22Rv1 (cell line): ENCODE measurements at regions not wholly inside any gene's neighbourhood (a gene's known extent, or its start where the extent isn't known, plus 50 kb on each side); places are given as distances from the start of the nearest gene placed in this dataset.

Source experiments
- CTCF ChIP-seq: fragments of 450-650 bp; IDR thresholded peaks from 2 replicates; pipeline ENCODE4 v1.5.1; 2017; ENCODE audit warnings: mild to moderate bottlenecking
- ZFX ChIP-seq: fragments of 450-650 bp; IDR thresholded peaks from 2 replicates; pipeline ENCODE4 v1.6.1; 2017; ENCODE audit warnings: antibody characterized with exemption, borderline replicate concordance

DNA sequence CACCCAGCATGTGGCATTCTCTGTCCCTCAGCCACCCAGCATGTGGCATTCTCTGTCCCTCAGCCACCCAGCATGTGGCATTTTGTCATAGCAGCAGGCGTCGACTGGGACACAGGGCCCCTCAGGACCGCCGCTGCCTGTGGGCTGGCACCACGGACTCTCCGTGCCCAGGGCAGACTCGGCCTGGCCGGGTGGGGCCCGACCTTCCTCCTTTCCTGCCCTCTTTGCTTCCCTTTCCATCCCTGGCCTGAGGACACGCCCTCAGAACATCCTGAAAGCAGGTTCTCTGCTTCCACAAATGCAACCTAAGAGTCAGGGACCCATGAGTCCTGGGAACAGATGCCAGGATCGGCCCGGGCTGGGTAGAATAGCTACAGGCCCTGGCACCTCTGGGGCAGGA is 291.4 kb upstream of the SALL3 start:
- TF ChIP-seq CTCF (no peak), ZFX (no peak)
